ENCODE measurements at regions not wholly inside any gene's neighbourhood (a gene's known extent, or its start where the extent isn't known, plus 50 kb on each side); places are given as distances from the start of the nearest gene placed in this dataset.
"Not testable (repeated sequence)": the region's sequence is repeated elsewhere in the genome, so short reads cannot be mapped to it uniquely, and the experiment has no call there.

DNA sequence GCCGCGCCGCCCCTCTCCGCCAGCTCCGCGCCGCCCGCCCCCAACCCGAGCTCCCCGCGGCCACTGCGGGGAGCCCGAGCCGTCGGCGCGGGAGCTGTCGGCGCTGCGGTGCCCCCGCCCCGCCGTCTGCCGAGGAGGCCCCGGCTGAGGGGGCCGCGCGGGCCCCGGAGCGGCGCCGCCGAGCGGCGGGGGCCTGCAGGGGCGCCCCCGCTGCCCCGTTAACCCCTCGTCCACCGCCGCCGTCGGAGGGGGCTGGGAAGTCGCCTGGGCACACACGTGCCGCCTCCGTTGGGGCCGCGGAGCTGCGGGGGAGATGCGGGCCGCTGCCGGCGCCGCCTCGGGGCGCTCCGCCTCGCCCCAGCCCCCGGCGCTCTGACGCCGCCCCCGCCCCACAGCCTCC is 115.4 kb downstream of the CRLF3 start:
- H3K4me1 Mint-ChIP-seq = peaks cover 42 to 44% of the 10 kb centered on the region in 2 donors
- DNase-seq = peak in 1 of 3 donors; percentile 43
- not testable (repeated sequence) for H3K4me3 Mint-ChIP-seq

DNA sequence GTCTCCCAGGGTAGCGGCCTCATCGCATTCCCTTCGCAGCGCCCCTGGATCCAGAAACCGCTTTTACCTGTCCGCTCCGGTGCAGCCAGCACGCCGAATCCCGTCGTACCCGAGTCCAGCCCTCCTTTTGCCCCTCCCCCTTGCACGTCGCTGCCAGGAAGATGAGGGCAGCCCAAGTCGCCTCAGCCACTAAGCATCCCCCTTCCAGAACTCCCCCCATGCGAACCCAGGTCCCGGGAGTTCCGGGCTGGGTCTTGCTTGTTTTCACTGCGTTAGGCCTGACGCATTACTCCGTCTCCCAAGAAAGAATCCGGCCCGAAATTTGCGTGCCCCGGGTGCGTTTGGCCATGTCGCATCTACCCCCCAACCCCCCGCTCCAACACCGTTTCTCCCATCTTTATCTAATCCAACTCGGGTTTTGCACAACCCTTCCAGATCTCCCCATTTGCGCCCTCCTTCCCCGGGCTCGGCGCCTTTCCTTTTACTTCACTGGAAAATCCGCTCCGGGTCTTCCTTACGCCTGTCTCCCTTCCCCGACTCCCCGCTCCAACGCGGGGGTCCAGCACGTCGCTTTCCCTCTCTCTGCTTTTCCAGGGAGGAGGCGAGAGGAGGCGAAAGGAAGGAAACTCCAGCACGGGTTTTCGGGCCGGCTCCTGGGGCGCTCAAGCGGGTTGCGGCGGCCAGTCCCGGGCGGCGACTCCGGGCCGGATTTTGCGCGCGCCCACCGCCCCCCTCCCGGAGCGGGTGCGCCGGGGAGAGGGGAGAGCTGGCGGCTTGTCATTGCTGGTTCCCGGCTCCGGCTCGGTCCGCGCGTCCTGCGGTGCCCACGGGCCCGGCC is 116.0 kb downstream of the CRLF3 start:
- Mint-ChIP-seq H3K27ac (peak overlapping the region; percentile 84 to 95 (median 88)), H3K27me3 (ENCODE audit: low read depth in 3 of 3) (peaks cover 0 to 22% (median 19%) of the 10 kb centered on the region in 3 donors), H3K4me1 (peaks cover 41 to 42% of the 10 kb centered on the region in 2 donors), H3K4me3 (peak overlapping the region; percentile 98 to 100 (median 99))
- peak; percentile 81 for DNase-seq
- H3K36me3 Mint-ChIP-seq, H3K9me3 Mint-ChIP-seq: not testable (repeated sequence)

More for the DNA sequence above, 115.4 kb downstream of the CRLF3 start:
- not testable (repeated sequence) for H3K36me3 Mint-ChIP-seq, H3K9me3 Mint-ChIP-seq, H3K27ac Mint-ChIP-seq
- peaks cover 0 to 22% (median 19%) of the 10 kb centered on the region in 3 donors for H3K27me3 Mint-ChIP-seq (ENCODE audit: low read depth in 3 of 3)

DNA sequence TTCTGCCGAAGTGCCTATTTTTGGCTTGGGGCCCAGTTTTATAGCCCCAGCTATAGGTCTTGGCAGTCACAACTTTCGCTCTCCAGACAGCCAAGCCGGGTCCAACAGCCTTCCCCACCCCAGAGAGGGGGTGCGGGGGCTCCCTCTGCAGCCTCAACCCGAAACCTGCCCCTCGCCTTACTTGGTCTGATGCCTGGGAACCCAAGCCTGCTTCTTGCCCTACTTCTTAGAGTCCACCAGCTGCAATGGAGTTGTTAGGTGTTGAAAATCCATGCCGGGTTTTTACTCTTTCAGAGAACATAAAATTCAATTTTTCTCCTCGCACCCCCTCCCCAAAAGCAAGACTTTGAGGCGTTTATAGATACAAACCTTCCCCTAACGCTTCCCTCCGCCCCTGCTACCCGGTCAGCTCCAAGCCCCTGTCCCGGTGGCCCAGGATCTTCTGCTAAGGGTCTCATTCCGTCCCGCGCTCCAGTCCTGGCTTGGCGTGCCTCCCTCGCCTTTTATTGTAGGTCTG is 116.7 kb downstream of the CRLF3 start:
- H3K9me3 Mint-ChIP-seq, H3K36me3 Mint-ChIP-seq: not testable (repeated sequence)
- peak; percentile 46 to 52 (median 50) for DNase-seq
- H3K4me1 Mint-ChIP-seq = peaks cover 39 to 42% of the 10 kb centered on the region in 2 donors
- peak overlapping the region; percentile 84 to 95 (median 88) for H3K27ac Mint-ChIP-seq
- H3K4me3 Mint-ChIP-seq = peak overlapping the region; percentile 98 to 100 (median 99)
- peaks cover 0 to 22% (median 21%) of the 10 kb centered on the region in 3 donors for H3K27me3 Mint-ChIP-seq (ENCODE audit: low read depth in 3 of 3)

DNA sequence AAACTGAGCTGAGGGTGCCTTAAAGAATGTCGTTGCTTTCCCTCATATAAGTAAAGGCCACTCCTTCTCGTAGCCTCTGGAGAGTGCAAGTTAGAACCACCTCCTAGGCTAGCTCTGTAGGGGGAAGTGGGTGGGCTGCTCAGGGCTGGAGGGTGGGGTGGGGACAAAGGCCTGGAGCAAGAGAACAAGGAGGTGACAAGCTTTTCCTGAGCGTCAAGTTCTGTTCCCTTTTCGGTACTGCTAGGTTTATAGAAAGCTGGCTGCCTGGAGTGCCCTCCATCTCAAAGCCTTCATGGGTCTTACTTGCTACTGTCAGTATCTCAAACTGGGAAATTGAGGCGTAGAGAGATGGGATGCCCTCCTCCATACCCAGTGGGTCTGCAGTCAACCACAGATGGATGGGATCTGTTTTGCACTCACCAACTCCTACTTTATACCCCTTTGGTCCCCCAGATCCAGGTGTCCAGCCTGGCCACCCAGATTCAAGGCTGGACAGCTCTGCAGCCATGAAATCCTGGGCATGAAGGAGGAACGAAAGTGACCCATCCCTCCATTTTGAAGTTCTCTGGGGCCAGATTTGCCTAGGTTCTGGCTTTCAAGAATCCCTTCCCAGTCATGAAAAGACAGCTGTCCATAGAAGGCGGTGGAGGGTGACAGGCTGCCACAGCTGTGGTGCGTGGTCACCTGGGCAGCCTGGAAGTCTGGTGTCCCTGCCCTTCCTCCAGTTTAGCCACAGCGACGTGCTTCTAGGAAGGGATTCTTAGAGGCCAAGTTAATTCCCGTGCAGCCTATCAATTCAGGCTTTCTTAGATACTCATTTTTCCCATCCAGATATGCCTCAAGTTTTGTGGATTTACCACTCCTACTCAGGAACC is 117.8 kb downstream of the CRLF3 start:
- not testable (repeated sequence) for H3K9me3 Mint-ChIP-seq, DNase-seq, H3K36me3 Mint-ChIP-seq
- peaks cover 36 to 42% of the 10 kb centered on the region in 2 donors for H3K4me1 Mint-ChIP-seq
- H3K27ac Mint-ChIP-seq = peak overlapping the region in 1 of 6 donors; percentile 34
- peaks cover 0 to 21% (median 18%) of the 10 kb centered on the region in 3 donors for H3K27me3 Mint-ChIP-seq (ENCODE audit: low read depth in 3 of 3)
- H3K4me3 Mint-ChIP-seq = peak overlapping the region; percentile 16 to 100 (median 99)

DNA sequence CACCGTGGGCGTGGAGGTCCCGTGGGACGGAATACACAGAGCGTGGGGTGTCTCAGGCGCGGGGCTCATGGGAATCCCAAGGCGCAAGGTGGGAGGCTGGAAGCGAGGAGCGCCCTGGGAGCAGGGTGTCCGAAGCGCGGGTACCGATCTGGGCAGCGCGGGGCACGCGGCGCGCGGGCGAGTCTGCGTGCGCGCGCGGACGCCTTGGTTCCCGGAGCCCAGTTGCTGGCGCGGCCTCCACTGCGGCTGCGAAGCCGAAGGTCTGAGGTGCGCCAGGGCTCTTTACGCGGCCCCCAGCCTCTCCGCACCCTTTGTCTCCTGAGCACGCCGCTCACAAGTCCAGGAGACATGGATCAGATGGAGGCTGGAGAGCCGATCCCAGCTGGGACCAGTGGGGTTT is 118.5 kb downstream of the CRLF3 start:
- peaks cover 0 to 18% (median 13%) of the 10 kb centered on the region in 3 donors for H3K27me3 Mint-ChIP-seq (ENCODE audit: low read depth in 3 of 3)
- not testable (repeated sequence) for DNase-seq, H3K9me3 Mint-ChIP-seq, H3K27ac Mint-ChIP-seq, H3K36me3 Mint-ChIP-seq
- H3K4me1 Mint-ChIP-seq = peaks cover 30 to 35% of the 10 kb centered on the region in 2 donors
- peak overlapping the region in 4 of 5 donors; percentile 12 to 65 (median 44) for H3K4me3 Mint-ChIP-seq

DNA sequence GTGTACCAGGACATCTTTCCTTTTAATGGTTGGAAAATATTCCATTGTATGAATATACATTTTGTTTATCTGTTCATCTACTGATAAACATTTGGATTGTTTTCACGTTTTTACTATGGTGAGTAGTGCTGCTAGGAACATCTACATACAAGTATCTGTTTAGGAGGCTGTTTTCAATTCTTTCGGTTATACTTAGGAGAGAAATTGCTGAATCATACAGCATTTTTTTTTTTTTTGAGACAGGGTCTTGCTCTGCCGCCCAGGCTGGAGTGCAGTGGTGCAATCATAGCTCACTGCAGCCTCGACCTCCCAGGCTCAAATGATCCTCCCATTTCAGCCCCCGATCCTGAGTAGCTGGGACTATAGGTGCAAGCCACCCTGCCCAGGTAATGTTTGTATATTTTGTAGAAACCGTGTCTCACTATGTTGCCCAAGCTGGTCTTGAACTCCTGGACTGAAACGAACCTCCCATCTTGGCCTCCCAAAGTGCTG is 122.9 kb downstream of the CRLF3 start:
- H3K36me3 Mint-ChIP-seq = no peaks in the 10 kb centered on the region
- H3K4me3 Mint-ChIP-seq = peak overlapping the region in 1 of 5 donors; percentile 33
- H3K4me1 Mint-ChIP-seq = peaks cover 7 to 17% of the 10 kb centered on the region in 2 donors
- no peak for DNase-seq
- H3K27me3 Mint-ChIP-seq (ENCODE audit: low read depth in 3 of 3) = peaks cover 1 to 7% (median 2%) of the 10 kb centered on the region in 3 donors
- H3K9me3 Mint-ChIP-seq = no peaks in the 10 kb centered on the region
- no peak overlapping the region for H3K27ac Mint-ChIP-seq

DNA sequence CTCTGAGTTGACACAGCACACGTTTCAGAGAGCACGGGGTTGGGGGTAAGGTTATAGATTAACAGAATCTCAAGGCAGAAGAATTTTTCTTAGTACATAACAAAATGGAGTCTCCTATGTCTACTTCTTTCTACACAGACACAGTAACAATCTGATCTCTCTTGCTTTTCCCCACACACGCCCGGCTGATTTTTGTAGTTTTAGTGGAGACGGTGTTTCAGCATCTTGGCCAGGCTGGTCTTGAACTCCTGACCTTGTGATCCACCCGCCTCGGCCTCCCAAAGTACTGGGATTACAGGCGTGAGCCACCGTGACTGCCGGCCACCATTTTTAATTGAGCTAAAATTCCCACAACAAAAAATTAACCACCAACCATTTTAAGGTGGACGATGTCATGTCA is 123.7 kb downstream of the CRLF3 start:
- H3K27ac Mint-ChIP-seq; H3K9me3 Mint-ChIP-seq; H3K36me3 Mint-ChIP-seq; DNase-seq; H3K27me3 Mint-ChIP-seq (ENCODE audit: low read depth in 3 of 3); H3K4me3 Mint-ChIP-seq: not testable (repeated sequence)
- peaks cover 4 to 10% of the 10 kb centered on the region in 2 donors for H3K4me1 Mint-ChIP-seq

DNA sequence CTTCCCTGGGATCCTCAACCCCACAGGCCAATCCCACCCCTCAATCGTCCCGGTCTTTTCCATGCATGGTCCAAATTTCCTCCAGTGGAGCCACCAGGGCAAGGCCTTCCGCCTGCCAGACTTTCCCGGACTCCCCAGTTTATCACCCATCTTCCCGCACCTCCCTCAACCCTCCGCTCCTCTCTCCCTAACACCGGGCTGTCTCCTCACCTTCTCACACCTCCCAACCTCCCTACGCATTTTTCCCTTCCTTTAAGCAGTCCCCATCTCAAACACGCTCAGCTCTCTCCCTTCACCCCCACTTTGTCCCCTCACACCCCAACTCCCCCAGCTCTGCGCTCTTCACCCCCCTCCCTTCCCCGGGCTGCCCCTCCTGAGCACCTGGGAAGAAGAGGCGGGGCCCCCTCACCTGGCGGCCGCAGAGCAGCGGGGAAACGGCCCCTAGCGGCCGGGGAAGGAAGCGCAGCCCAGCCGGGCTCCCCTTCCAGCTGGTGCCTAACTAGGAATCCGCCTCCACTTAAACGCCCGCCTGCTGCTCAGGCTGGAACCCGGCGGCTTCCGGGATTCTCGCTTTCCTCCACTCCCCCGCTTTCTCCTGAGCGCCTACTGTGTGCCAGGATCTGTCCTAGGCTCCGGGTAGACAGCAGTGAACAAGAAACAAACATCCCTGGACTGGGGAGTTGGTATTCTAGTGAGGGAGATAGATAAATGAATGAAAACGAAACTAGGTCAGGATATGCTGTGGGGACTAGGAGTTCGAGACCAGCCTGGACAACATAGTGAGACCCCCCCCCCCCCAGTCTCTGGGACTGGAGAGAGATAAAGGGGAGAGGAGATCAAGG is 126.7 kb downstream of the CRLF3 start:
- Mint-ChIP-seq H3K4me1 (peaks cover 14% of the 10 kb centered on the region in 2 donors), H3K4me3 (peak overlapping the region; percentile 63 to 86 (median 76))
- H3K27ac Mint-ChIP-seq; H3K9me3 Mint-ChIP-seq; H3K36me3 Mint-ChIP-seq; H3K27me3 Mint-ChIP-seq (ENCODE audit: low read depth in 3 of 3): not testable (repeated sequence)
- DNase-seq = peak; percentile 63 to 68 (median 66)

DNA sequence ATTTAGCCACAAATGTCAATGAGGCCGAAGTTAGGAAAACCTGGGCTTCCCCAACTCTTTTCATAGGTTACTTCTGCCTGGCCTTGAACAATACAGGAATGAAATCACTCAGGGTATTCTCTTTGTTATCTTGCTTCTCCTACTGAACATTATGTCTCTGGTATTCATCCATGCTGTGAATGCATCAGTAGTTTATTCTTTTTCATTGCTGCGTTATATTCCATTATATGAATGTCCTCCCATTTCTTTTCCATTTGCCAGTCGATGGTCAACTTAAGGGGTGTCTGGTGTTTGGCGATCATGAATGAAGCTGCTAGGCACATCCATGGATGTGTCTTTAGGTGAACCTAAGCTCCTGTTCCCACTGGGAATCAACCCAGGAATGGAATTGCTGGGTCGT is 128.3 kb downstream of the CRLF3 start:
- no peak overlapping the region for H3K27ac Mint-ChIP-seq
- H3K9me3 Mint-ChIP-seq = no peaks in the 10 kb centered on the region
- no peaks in the 10 kb centered on the region for H3K36me3 Mint-ChIP-seq
- H3K27me3 Mint-ChIP-seq (ENCODE audit: low read depth in 3 of 3) = peaks cover 2 to 4% (median 3%) of the 10 kb centered on the region in 3 donors
- no peak for DNase-seq
- H3K4me3 Mint-ChIP-seq = no peak overlapping the region
- H3K4me1 Mint-ChIP-seq = peaks cover 14% of the 10 kb centered on the region in 2 donors

DNA sequence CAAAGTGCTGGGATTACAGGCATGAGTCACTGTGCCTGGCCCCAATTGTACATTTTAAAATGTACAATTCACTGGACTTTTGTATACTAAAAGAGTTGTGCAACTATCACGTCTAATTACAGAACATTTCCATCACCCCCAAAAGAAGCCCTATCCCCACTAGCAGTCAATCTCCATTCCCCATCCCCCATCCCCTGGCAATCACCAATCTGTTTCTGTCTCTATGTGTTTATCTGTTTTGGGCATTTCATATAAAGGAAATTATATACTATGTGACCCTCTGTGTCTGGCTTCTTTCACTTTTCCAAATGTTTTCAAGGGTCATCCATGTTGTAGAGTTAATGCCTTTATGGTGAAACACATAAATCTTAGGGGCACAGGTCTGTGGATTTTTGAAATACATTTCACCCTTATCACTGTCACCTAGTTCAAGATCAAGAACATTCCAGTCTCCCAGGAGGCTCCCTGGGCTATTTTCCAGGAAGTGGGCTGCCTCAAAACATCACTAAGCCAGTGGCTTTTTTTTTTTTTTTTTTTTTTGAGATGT is 129.2 kb downstream of the CRLF3 start:
- not testable (repeated sequence) for H3K36me3 Mint-ChIP-seq; H3K9me3 Mint-ChIP-seq; H3K4me3 Mint-ChIP-seq; H3K27me3 Mint-ChIP-seq (ENCODE audit: low read depth in 3 of 3); DNase-seq
- Mint-ChIP-seq H3K4me1 (peaks cover 14% of the 10 kb centered on the region in 2 donors), H3K27ac (peak overlapping the region in 1 of 6 donors; percentile 51)

DNA sequence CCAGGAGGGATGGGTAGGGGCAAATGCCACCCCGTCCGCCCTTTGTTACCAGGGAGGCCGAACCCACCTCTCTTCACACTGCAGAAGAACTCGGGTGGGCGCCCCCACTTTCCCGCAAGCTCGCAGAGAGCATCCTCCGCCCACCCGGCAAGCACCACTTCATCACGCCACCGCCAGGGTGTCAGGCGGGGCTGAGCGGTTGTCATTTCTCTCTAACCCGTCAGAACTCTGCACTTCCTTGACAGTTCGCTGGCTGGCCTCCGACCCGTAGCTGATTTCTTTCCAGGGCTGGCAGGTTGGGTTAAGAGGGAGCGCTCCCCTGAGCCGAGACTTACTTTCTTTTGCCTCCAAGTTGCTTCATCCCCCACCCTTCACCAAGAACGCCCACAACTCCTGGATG is 130.7 kb downstream of the CRLF3 start:
- H3K4me1 Mint-ChIP-seq = peaks cover 14% of the 10 kb centered on the region in 2 donors
- H3K36me3 Mint-ChIP-seq; H3K9me3 Mint-ChIP-seq; H3K27me3 Mint-ChIP-seq (ENCODE audit: low read depth in 3 of 3): not testable (repeated sequence)
- peak overlapping the region; percentile 61 to 89 (median 73) for H3K4me3 Mint-ChIP-seq
- peak; percentile 46 to 58 (median 46) for DNase-seq
- peak overlapping the region in 4 of 6 donors; percentile 7 to 62 (median 31) for H3K27ac Mint-ChIP-seq

DNA sequence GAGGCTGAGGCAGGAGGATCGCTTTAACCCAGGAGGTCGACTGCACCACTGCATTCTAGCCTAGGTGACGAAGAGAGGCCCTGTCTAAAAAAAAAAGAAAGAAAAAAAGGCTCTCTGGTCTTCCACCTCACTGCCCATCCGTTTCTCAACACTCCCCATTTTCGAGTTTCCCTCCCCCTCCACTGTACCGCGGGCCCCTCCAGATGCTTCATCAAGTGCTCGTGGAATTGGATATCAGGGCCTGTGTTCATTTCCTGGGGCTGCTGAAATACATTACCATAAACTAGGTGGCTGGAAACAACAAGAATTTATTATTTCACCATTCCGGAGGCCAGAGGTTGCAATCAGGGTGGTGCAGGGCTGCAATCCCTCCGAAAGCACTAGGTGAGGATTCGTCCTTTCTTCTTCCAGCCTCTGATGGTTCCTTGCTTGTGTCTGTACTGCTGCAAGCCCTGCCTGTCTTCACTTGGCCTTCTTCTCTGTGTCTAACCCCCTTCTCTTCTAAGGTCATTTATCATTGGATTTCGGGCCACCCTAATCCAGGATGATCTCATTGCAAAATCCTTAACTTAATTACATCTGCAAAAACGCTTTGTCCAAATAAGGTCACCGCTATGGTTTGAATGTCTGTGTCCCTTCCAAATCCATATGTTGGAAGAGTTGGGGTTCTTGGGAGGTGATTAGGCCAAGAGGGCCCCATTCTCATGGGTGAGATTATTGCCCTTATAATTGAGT is 135.1 kb downstream of the CRLF3 start:
- DNase-seq, H3K4me3 Mint-ChIP-seq, H3K27ac Mint-ChIP-seq, H3K36me3 Mint-ChIP-seq, H3K9me3 Mint-ChIP-seq: not testable (repeated sequence)
- H3K27me3 Mint-ChIP-seq (ENCODE audit: low read depth in 3 of 3) = peaks cover 4 to 11% (median 9%) of the 10 kb centered on the region in 3 donors
- H3K4me1 Mint-ChIP-seq = peaks cover 18 to 20% of the 10 kb centered on the region in 2 donors

Measured in immature natural killer cell (primary cell).